Panc1 (cell line): ENCODE measurements at regions not wholly inside any gene's neighbourhood (a gene's known extent, or its start where the extent isn't known, plus 50 kb on each side); places are given as distances from the start of the nearest gene placed in this dataset.

Experiments used
- ATAC-seq: fragments of 200-7000 bp; cut with Tn5 transposase; 2 replicates; pipeline ENCODE4 v1.9.1; 2020; ENCODE audit warnings: mild to moderate bottlenecking, moderate library complexity
- BruUV-seq: library from RNA; stranded (reverse); fragments of 400-500 nt; replicated peaks from 2 replicates; lab custom pipeline; 2021; lab: Mats Ljungman, UMichigan
- CTCF ChIA-PET: fragments of 300-600 bp; sonication (Branson Sonifier 250); formaldehyde crosslinking; loops from one replicate; lab custom pipeline; 2022; ENCODE audit warnings: antibody characterized with exemption; lab: Charles Lee
- POLR2A ChIA-PET: fragments of 300-600 bp; sonication (Branson Sonifier 250); formaldehyde crosslinking; loops from one replicate; lab custom pipeline; 2022; ENCODE audit warnings: antibody characterized with exemption; lab: Charles Lee
- DNase-seq: peaks from one replicate; pipeline ENCODE4 v3.0.0-alpha.2; 2010; ENCODE audit warnings: low read depth, low spot score
- H3K27ac ChIP-seq: 2 replicates; pipeline ENCODE4 v1.5.1; 2011; ENCODE audit warnings: mild to moderate bottlenecking, low read length, inconsistent platforms
- H3K27me3 ChIP-seq: fragments of 200-500 bp; sonication (Bioruptor generic); 2 replicates; pipeline ENCODE4 v1.6.0; 2014; ENCODE audit warnings: low read length, inconsistent platforms; ENCODE audit not compliant: control insufficient read depth, insufficient read depth
- H3K36me3 ChIP-seq: fragments of 200-500 bp; sonication (Bioruptor generic); 2 replicates; pipeline ENCODE4 v1.5.1; 2014; ENCODE audit warnings: inconsistent platforms, mild to moderate bottlenecking, low read length, moderate library complexity; ENCODE audit not compliant: control insufficient read depth, insufficient read depth
- H3K4me1 ChIP-seq: 2 replicates; pipeline ENCODE4 v1.5.1; 2011; ENCODE audit warnings: inconsistent platforms, mild to moderate bottlenecking, low read length, moderate library complexity; ENCODE audit not compliant: control insufficient read depth, insufficient read depth
- H3K4me3 ChIP-seq, 2 experiments: 2 replicates each; pipeline ENCODE4 v1.5.1; 2011 to 2012; ENCODE audit warnings: low read depth in 2 of 2, low read length in 2 of 2, mild to moderate bottlenecking in 2 of 2, inconsistent platforms in 1 of 2, moderate library complexity in 1 of 2
- H3K9me3 ChIP-seq: fragments of 200-500 bp; sonication (Bioruptor generic); 2 replicates; pipeline ENCODE4 v1.5.1; 2014; ENCODE audit warnings: low read depth, mild to moderate bottlenecking, inconsistent platforms, low read length, moderate library complexity; ENCODE audit not compliant: control insufficient read depth, insufficient read depth
- CTCF ChIP-seq: fragments of 450-650 bp; IDR thresholded peaks from 2 replicates; pipeline ENCODE4 v1.5.1; 2017; ENCODE audit warnings: mild to moderate bottlenecking
- POLR2AphosphoS5 ChIP-seq: IDR thresholded peaks from 2 replicates; pipeline ENCODE4 v1.6.1; 2012; ENCODE audit warnings: mild to moderate bottlenecking, low read depth, low read length, moderate library complexity
- REST ChIP-seq, 2 experiments: IDR thresholded peaks; 2 replicates each; pipeline ENCODE4 v1.6.1; 2011 to 2012; ENCODE audit warnings: low read depth in 2 of 2, control low read depth in 1 of 2, low read length in 1 of 2, mild to moderate bottlenecking in 1 of 2, moderate library complexity in 1 of 2; ENCODE audit not compliant: insufficient read depth in 1 of 2
- SIN3A ChIP-seq: IDR thresholded peaks from 2 replicates; pipeline ENCODE4 v1.6.1; 2012; ENCODE audit warnings: low read depth, mild to moderate bottlenecking, low read length, moderate library complexity, borderline replicate concordance; ENCODE audit not compliant: insufficient read depth
- TCF7L2 ChIP-seq: IDR thresholded peaks from 2 replicates; pipeline ENCODE4 v1.6.1; 2011; ENCODE audit warnings: mild to moderate bottlenecking, low read depth, low read length, inconsistent platforms
- in situ Hi-C: cut with HindIII; loops from 2 replicates; pipeline ENCODE4 v1.10.0; 2016; ENCODE audit warnings: low sequenced_read_pairs, low pct_unique_long_range_greater_than_20kb
- intact Hi-C: fragments of 100-400 bp; cut with micrococcal nuclease; formaldehyde crosslinking; loops from one replicate; pipeline ENCODE4 v1.10.0; 2022; ENCODE audit not compliant: unreplicated experiment

GRCh38 chr2:236689393-236689700 is 119.7 kb downstream of the ACKR3 start:
- no TSS peak for BruUV-seq
- intact Hi-C loops: no loop called here
- DNase-seq (no peak), ATAC-seq (no peak)
- no peaks in the 10 kb centered on the region; the same call in 1 of the 2 replicates for H3K27me3 ChIP-seq
- no peak for TF ChIP-seq CTCF
- TF ChIP-seq REST (IDR thresholded peaks at IDR 0.05; ENCODE audit: insufficient read depth in 1 of 2, low read depth in 2 of 2, low read length in 1 of 2): no peak
- no peak for TF ChIP-seq POLR2AphosphoS5
- no peak for TF ChIP-seq TCF7L2
- TF ChIP-seq SIN3A: no peak
- in situ Hi-C loops: no loop called here
- no peaks in the 10 kb centered on the region for H3K9me3 ChIP-seq
- no peaks in the 10 kb centered on the region for H3K36me3 ChIP-seq
- H3K4me1 ChIP-seq: no peaks in the 10 kb centered on the region
- H3K4me3 ChIP-seq: no peak overlapping the region
- CTCF ChIA-PET: no interaction called here
- H3K27ac ChIP-seq: no peak overlapping the region
- POLR2A ChIA-PET: no interaction called here

GRCh38 chr2:236689981-236690380 is 120.4 kb downstream of the ACKR3 start:
- ATAC-seq: no peak
- no peak for DNase-seq

GRCh38 chr2:236690726-236691125 is 121.1 kb downstream of the ACKR3 start:
- Histone ChIP-seq H3K4me3 (no peak overlapping the region), H3K4me1 (no peaks in the 10 kb centered on the region), H3K27me3 (peaks cover 2% of the 10 kb centered on the region; the same call in 1 of the 2 replicates), H3K9me3 (no peaks in the 10 kb centered on the region), H3K36me3 (no peaks in the 10 kb centered on the region), H3K27ac (no peak overlapping the region)
- intact Hi-C loops (no loop called here), in situ Hi-C loops (no loop called here)
- ATAC-seq: no peak
- no TSS peak for BruUV-seq
- ChIA-PET POLR2A (no interaction called here), CTCF (no interaction called here)
- DNase-seq: no peak
- no peak for TF ChIP-seq CTCF
- no peak for TF ChIP-seq REST (IDR thresholded peaks at IDR 0.05; ENCODE audit: insufficient read depth in 1 of 2, low read depth in 2 of 2, low read length in 1 of 2)
- no peak for TF ChIP-seq POLR2AphosphoS5
- no peak for TF ChIP-seq TCF7L2
- no peak for TF ChIP-seq SIN3A

More at GRCh38 chr2:236689981-236690380, 120.4 kb downstream of the ACKR3 start:
- Histone ChIP-seq H3K4me1 (no peaks in the 10 kb centered on the region), H3K36me3 (no peaks in the 10 kb centered on the region), H3K9me3 (no peaks in the 10 kb centered on the region), H3K27me3 (no peaks in the 10 kb centered on the region; the same call in 1 of the 2 replicates), H3K4me3 (no peak overlapping the region), H3K27ac (no peak overlapping the region)
- TF ChIP-seq TCF7L2: no peak
- no peak for TF ChIP-seq POLR2AphosphoS5
- no TSS peak for BruUV-seq
- ChIA-PET POLR2A (no interaction called here), CTCF (no interaction called here)
- intact Hi-C loops: no loop called here
- in situ Hi-C loops: no loop called here
